RWPE2 (cell line): ENCODE measurements at regions not wholly inside any gene's neighbourhood (a gene's known extent, or its start where the extent isn't known, plus 50 kb on each side); places are given as distances from the start of the nearest gene placed in this dataset.

ENCODE experiments used
- ATAC-seq: fragments of 200-7000 bp; cut with Tn5 transposase; 3 replicates; pipeline ENCODE4 v1.9.1; 2021; ENCODE audit warnings: low read depth
- DNase-seq: peaks from one replicate; pipeline ENCODE4 v3.0.0-alpha.2; 2020; ENCODE audit warnings: low spot score
- H3K27ac ChIP-seq: fragments of 450-650 bp; 2 replicates; pipeline ENCODE4 v1.5.1; 2017; ENCODE audit warnings: mild to moderate bottlenecking; ENCODE audit not compliant: poor library complexity, severe bottlenecking
- H3K27me3 ChIP-seq: fragments of 250-450 bp; sonication (Bioruptor Pico); 2 replicates; pipeline ENCODE4 v1.5.1; 2021; ENCODE audit warnings: mild to moderate bottlenecking, moderate library complexity; ENCODE audit not compliant: insufficient read depth, poor library complexity, severe bottlenecking
- H3K36me3 ChIP-seq: fragments of 250-450 bp; sonication (Bioruptor Pico); 2 replicates; pipeline ENCODE4 v1.5.1; 2020; ENCODE audit warnings: low read depth, mild to moderate bottlenecking, moderate library complexity
- H3K4me1 ChIP-seq: fragments of 250-450 bp; sonication (Bioruptor Pico); 2 replicates; pipeline ENCODE4 v1.5.1; 2021; ENCODE audit warnings: mild to moderate bottlenecking, moderate library complexity; ENCODE audit not compliant: insufficient read depth, poor library complexity, severe bottlenecking
- H3K4me3 ChIP-seq: fragments of 250-450 bp; sonication (Bioruptor Pico); 2 replicates; pipeline ENCODE4 v1.5.1; 2021; ENCODE audit warnings: mild to moderate bottlenecking, moderate library complexity; ENCODE audit not compliant: severe bottlenecking
- H3K9me3 ChIP-seq: fragments of 250-450 bp; sonication (Bioruptor Pico); 2 replicates; pipeline ENCODE4 v1.5.1; 2021; ENCODE audit warnings: mild to moderate bottlenecking, moderate library complexity; ENCODE audit not compliant: severe bottlenecking
- CTCF ChIP-seq: fragments of 450-650 bp; IDR thresholded peaks from one replicate; pipeline ENCODE4 v1.5.1; 2017; ENCODE audit warnings: mild to moderate bottlenecking, moderate library complexity; ENCODE audit not compliant: poor library complexity, severe bottlenecking

GRCh38 chr1:232428036-232428645 lies 201.8 kb downstream of the SIPA1L2 start:
- no peak for ATAC-seq
- H3K9me3 ChIP-seq, result no peaks in the 10 kb centered on the region
- H3K4me3 ChIP-seq, result no peak overlapping the region
- no peaks in the 10 kb centered on the region for H3K36me3 ChIP-seq
- no peak for DNase-seq
- H3K4me1 ChIP-seq, result peaks cover 6% of the 10 kb centered on the region
- TF ChIP-seq CTCF, result no peak
- no peaks in the 10 kb centered on the region for H3K27me3 ChIP-seq
- no peak overlapping the region for H3K27ac ChIP-seq

GRCh38 chr1:232426801-232427200 lies 203.1 kb downstream of the SIPA1L2 start:
- Histone ChIP-seq H3K36me3 (no peaks in the 10 kb centered on the region), H3K9me3 (no peaks in the 10 kb centered on the region), H3K27me3 (no peaks in the 10 kb centered on the region), H3K27ac (no peak overlapping the region), H3K4me1 (peaks cover 19% of the 10 kb centered on the region), H3K4me3 (no peak overlapping the region)
- no peak for TF ChIP-seq CTCF
- ATAC-seq, result no peak
- DNase-seq, result no peak

GRCh38 chr1:232425421-232425820 lies 204.5 kb downstream of the SIPA1L2 start:
- no peak for TF ChIP-seq CTCF
- H3K36me3 ChIP-seq, result no peaks in the 10 kb centered on the region

GRCh38 chr1:232423591-232423990 lies 206.3 kb downstream of the SIPA1L2 start:
- no peak overlapping the region for H3K27ac ChIP-seq
- H3K36me3 ChIP-seq, result no peaks in the 10 kb centered on the region
- peaks cover 21% of the 10 kb centered on the region for H3K4me1 ChIP-seq
- ATAC-seq, result no peak
- no peak for TF ChIP-seq CTCF
- H3K9me3 ChIP-seq, result no peaks in the 10 kb centered on the region
- no peak overlapping the region for H3K4me3 ChIP-seq
- H3K27me3 ChIP-seq, result no peaks in the 10 kb centered on the region
- DNase-seq, result no peak

More at GRCh38 chr1:232425421-232425820, 204.5 kb downstream of the SIPA1L2 start:
- no peak overlapping the region for H3K27ac ChIP-seq
- peaks cover 21% of the 10 kb centered on the region for H3K4me1 ChIP-seq
- H3K9me3 ChIP-seq, result no peaks in the 10 kb centered on the region
- no peak for ATAC-seq
- H3K27me3 ChIP-seq, result no peaks in the 10 kb centered on the region
- no peak for DNase-seq
- no peak overlapping the region for H3K4me3 ChIP-seq

- DNase-seq (no peak), ATAC-seq (peak; percentile 66)
- TF ChIP-seq CTCF, result no peak
- Histone ChIP-seq H3K4me1 (peaks cover 21% of the 10 kb centered on the region), H3K4me3 (no peak overlapping the region), H3K27ac (peak overlapping the region; percentile 57), H3K9me3 (no peaks in the 10 kb centered on the region), H3K36me3 (no peaks in the 10 kb centered on the region), H3K27me3 (no peaks in the 10 kb centered on the region)
These were observed 207.0 kb downstream of the SIPA1L2 start for GRCh38 chr1:232422898-232423297.
